G401 (cell line): ENCODE measurements at regions not wholly inside any gene's neighbourhood (a gene's known extent, or its start where the extent isn't known, plus 50 kb on each side); places are given as distances from the start of the nearest gene placed in this dataset.
"Not testable (repeated sequence)": the region's sequence is repeated elsewhere in the genome, so short reads cannot be mapped to it uniquely, and the experiment has no call there.

ENCODE experiments used
- DNase-seq: peaks from one replicate; pipeline ENCODE4 v3.0.0-alpha.2; 2015; ENCODE audit warnings: low spot score
- in situ Hi-C: cut with HindIII; loops from 2 replicates; pipeline ENCODE4 v1.10.0; 2016; ENCODE audit warnings: low sequenced_read_pairs, mixed read lengths

DNA sequence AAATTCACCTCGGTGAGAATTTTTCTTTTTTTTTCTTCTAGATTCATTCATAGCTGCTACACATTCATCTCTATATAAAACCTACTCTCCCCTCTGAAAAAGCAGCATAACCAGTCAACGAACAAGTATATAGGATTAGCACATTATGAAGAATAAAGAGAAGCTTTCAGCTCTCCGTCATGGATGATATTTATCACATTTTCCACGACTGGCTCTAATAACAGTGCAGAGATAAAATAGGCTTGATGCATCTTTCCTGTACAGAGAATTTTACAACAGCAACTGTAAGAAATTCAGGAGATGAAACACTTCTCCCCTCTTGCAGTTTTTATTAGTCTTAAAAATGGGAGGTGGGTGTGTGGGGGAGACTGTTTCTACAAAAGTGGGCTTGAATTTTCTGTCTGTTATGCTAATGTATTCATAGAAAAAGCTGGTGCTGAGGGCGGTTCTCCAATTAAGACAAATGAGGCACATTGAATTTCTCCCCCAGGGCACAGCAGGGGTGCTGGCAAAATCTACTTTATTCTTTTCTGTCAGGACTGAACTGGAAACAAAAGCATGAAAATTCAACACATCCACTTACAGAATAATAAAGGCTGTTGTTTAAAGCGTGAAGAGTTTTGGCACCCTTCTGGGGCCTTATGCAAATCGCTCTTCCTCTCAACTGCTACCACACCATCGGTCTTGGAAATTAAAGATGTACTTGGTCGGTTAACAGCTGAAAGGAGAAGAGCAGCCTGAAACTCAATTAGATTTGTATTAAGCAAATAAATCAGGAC is 233.9 kb upstream of the ZNF608 start:
- peak; percentile 67 for DNase-seq
- in situ Hi-C loops: no loop called here

DNA sequence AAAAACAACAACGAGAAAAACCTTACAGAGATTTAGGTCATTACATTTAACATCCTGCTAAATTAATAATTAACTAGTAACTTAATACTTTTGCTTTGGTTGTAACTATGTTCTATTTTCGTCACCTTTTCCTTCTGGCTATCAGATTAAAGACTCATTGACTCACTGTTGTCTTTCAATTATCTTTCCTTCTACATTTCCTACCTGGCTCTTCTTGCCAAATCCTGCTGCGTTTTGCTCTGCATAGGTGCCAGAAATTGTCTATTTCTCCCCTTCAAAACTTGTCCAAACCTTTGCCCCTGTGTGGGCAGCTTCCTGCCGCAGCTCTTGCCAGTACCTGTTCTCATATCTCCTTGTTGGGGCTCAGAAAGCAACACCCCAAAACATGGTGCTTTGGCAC is 235.5 kb upstream of the ZNF608 start:
- in situ Hi-C loops: no loop called here
- no peak for DNase-seq

DNA sequence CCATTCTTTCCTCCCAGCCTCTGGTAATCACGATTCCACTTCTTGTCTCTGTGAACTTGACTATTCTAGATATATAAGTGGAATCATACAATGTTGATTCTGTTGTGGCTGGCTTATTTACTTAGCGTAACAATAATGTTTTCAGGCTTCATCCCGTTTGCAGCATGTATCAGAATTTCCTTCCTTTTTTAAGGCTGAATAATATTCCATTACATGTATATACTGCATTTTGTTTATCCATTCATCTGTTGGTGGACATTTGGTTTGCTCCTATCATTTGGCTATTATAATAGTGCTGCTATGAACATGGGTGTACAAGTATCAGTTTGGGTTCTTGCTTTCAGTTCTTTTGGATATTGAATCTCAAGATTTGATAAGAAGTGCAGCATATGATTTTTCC is 239.7 kb upstream of the ZNF608 start:
- in situ Hi-C loops: no loop called here
- no peak for DNase-seq

DNA sequence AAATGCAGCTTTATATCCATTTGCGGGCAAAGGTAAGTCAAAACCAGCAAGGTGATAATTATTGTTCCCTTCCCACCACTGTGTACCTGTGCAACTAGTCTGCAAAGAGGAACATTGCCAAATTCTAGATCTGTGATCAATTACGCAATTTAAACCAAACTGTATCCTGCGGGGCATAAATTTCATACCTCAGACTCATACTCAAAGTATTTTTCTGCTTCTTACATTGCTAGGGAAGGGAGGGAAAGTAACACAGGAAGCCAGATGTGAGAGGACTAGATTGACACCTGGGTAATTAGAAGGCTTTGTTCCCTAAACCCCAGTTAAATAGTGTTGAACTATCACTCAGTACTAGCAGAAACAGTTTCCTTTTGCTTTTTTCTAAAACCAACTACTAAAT is 240.2 kb upstream of the ZNF608 start:
- no peak for DNase-seq
- in situ Hi-C loops: no loop called here

DNA sequence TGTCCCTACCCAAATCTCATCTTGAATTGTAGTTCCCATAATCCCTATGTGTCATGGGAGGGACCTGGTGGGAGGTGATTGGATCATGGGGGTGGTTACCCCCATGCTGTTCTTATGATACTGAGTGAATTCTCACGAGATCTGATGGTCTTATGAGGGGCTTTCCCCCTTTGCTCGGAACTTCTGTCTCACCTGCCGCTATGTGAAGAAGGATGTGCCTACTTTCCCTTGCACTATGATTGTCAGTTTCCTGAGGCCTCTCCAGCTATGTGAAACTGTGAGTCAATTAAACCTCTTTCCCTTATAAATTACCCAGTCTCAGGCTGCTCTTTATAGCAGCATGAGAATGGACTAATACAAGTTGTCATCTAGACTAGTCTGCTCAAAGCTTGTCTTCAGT is 241.3 kb upstream of the ZNF608 start:
- in situ Hi-C loops, DNase-seq: not testable (repeated sequence)

DNA sequence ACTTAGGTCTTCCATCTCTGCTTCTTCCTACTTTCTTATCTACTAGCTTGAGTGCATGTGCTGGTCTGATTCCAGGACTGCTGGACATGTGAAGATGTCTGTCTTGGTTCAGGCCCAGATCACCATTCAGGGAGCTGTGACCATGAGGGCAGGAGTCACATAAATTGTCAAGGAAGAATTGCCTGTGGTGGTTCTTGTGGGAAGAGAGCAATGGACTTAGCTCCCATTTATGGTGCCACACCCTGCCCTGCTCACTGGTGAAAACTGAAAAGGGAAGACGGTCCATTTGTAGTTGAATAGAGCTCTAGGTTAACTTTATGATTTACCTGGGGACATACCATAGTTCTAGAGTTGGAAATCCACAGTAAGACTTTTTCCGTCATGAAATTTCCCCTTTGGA is 244.3 kb upstream of the ZNF608 start:
- DNase-seq: no peak
- in situ Hi-C loops: no loop called here

DNA sequence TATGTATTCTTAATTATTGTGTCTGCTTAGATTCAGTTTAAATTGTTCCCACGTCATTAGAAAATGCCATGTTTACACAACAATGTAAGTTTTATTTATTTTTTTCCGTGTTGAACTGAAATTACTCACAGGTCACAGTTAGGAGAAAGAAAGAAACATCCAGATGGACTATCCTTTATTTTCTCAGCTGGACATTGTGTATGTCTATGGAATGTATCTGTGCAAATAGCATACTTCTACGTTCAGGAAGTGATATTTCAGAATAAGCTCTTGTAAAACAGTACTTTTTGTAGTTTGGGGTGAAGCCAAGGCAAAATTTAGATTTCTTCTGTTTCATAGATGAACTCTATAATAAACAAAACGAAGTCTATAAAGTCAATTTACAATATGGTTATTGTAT is 249.0 kb upstream of the ZNF608 start:
- no peak for DNase-seq

DNA sequence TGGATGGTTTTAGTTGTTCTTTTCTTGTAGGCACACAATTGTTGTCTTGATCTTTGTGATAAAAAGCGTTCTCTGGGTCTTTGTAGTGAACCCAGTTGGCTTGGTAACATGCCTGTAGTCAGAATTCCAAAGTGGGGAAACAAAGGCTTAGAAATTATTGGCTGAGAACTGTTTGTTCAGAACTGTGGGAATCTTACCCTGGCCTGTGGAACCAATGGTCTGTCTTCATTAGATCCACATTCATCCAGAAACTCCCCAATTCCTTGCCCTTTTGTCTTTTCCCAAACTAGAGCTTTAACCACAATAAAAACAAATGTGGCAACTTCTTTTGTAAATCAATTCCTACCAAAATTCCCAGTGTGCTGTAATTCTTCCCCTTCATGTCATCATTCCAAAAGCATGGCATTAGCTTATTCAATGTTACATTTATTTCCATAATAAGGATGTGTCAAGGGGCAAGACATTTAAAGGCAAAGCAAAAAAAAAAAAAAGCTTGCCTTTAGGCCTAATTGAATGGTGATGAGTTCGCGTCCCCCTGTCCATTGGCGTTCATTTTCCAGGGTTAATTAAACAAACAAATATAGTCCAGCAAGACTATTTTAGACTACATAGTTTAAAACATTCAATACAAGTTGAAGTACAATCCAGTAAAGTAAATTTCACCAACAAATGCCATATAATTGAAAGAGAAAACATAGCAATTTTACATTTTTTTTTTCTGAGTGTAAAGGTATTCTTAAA is 249.8 kb upstream of the ZNF608 start:
- peak; percentile 21 for DNase-seq
- in situ Hi-C loops: no loop called here

More for the DNA sequence above, 249.0 kb upstream of the ZNF608 start:
- in situ Hi-C loops: no loop called here

DNA sequence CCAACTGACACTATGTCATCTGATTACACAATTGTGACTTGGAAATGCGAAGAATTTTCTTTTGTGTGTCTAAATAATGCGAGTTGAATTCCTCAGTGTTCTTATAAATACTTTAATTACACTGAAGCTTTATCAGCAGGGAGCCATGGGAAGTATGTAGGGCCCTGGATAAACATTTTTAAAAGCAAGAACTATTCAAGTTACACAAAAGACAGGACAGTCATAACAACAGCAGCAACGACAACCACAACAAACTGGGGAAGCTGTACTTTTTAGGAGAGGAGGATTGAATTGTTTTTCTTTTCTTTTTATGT is 250.3 kb upstream of the ZNF608 start:
- DNase-seq: no peak
- in situ Hi-C loops: no loop called here

DNA sequence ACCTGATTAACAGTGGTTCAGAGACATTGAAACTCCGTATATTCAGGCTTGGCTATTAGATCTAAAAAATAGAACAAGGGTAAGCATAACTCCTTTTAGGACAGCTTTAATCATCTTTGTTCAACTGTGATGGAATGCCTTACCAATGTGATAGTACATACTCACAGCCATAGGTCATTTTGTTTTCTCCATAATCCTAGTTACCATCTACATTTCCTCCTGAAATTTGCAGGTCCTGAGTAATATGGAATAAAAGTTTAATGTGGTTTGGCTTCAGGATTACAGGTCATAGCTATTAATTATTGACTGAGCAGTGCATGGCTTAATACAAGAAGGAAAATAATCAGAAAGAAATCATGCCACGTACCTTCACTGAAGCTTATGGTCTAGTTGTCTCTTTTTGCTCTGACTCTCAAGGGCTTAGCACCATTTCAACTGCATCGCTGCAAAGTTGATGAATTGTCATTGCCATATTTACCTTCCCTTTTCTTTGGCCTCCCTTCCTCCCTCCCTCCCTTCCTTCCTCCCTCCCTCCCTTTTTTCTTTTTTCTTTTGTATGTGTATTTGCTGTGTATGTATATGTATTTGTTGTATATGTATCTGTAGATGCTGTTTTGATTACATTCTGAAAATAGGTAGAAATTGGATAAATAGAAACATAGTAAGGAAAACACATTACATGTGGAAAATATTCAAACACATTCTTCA is 250.9 kb upstream of the ZNF608 start:
- no peak for DNase-seq
- in situ Hi-C loops: no loop called here

DNA sequence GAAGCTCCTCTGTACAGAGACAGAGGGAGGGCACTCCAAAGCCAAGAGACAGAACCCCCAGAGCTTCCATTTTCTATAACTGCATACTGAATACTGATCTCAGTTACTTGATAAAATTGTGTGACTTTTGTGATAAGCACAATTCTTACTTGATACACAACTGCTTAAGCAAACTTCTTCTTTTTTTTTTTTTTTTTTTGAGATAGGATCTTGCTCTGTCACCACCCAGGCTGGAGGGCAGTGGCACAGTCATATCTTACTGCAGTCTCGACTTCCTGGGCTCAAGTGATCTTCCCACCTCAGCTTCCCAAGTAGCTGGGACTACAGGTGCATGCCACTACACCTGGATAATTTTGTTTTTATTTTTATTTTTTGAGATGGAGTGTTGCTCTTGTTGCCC is 252.1 kb upstream of the ZNF608 start:
- DNase-seq: no peak
- in situ Hi-C loops: no loop called here

DNA sequence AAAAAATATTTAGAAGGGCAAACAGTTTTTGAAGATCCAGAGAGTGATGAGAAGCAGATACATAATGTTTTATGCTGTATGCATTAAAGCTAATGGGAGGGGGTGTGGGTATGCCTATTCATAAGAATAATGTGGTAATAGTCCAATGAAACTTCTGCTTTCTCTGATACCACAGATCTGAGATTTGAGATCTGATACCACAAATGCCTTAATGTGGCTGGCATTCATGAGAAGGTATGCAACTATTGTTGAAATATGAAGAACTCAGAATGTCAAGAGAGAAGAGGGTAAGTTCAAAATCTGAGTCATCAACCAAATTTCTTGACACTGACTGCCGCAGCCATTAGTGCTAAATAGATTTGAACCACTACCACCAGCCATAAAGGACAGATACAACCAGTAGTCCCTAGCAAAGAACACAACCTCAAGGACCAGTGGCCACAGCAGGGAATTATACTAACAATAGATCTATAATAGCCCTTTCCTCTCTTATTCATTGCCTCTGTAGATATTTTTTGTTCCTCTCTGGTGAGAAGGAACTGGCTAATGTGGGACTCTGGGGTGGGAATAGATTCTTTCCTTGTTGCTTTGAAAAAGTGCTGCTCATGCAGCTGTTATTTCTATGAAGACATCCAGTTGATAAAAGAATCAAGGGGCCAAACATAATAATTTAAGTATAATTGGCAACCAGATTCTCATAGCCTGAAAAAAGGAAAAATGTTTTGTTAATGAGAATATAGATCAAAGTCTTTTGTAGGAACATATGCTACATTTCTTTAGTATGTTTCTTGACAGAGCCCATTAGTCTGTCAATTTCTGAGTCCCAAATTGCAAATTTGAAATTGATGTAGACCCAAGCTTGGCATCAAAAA is 256.5 kb upstream of the ZNF608 start:
- no peak for DNase-seq
- in situ Hi-C loops: no loop called here

DNA sequence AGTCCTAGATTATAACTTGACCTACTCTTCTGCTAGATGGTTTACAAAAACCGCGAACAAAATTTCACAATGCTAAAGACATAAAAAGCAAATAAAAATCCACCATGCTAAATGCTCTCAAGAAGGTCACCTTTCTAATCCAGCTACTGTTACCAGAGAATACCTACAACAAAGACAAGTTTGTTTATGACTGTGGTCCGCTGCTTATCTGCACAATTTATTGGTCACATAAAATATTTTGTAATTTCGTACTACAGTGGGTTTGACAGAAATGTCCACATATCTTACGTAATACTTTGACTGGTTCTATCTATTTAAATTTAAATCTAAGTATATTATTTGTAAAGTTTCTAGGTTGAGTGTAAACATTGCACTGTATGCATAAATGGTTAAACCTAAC is 257.6 kb upstream of the ZNF608 start:
- no peak for DNase-seq
- in situ Hi-C loops: no loop called here

DNA sequence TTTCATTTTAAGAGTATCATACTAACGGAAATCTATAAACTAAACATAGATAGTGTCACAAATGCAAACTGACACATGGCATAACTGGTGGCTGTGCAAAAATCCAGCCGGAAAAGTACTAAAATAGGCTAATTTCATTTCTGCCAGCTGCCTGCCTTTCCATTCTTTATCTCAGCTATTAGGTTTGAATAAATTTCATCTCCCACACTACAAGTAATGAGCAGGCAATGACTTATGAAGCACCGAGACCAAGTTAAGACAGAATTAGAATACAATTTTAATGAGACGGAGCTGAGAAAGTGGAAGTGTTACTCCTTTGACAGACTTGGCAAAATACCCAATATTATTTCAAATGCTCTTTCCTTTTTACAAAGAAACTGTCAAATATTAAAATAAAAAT is 258.8 kb upstream of the ZNF608 start:
- in situ Hi-C loops: no loop called here
- DNase-seq: peak; percentile 6

DNA sequence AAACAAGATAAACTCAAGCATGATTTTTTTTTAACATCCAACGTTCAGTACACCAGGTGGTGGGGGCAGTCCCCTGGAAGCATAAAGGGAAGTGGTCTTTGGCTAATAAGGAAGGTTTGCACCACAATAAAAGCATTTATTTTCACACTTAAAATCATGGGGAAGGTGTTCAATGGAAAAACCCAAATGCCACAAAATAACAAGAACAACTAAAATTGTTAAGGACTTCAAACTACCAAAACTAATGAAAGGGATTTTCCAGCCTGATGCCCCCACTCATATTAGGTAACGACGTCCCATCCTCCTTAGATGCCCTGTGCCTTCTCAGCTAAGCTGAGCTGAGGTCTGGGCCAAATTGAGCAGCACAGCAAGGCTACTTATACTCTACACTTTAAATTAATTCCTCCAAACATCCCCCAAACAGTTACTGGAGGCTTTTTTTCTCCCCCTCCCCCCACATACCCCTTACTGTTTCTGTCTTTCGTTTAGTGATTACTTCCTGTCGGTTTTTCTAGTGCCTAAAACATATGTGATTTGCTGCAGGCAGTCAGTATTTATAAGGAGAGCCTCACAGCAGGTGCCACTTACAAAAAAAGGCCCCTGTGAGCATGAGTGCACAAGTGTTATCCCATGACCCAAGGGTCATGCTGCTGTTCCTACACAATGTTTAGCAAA is 259.7 kb upstream of the ZNF608 start:
- DNase-seq: peak; percentile 19
- in situ Hi-C loops: no loop called here

DNA sequence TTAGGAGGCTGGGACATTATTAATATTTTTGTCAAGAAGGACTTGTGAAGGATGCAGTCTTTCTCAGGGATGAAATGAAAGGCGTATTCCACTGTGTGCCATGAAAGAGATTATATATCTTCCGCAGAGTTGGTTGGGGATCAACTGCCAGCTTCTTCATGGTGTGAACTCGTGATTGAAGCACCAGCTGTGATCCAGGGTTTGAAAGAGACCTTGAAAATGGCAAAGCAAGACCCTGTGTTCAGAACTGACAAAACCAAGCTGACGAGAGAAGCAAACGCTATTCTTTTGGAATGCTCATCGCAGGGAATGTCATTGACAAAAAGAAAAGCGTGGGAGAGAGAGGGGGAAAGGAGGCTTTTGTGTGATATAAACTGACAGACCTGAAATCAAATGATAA is 263.9 kb upstream of the ZNF608 start:
- no peak for DNase-seq
- in situ Hi-C loops: no loop called here

DNA sequence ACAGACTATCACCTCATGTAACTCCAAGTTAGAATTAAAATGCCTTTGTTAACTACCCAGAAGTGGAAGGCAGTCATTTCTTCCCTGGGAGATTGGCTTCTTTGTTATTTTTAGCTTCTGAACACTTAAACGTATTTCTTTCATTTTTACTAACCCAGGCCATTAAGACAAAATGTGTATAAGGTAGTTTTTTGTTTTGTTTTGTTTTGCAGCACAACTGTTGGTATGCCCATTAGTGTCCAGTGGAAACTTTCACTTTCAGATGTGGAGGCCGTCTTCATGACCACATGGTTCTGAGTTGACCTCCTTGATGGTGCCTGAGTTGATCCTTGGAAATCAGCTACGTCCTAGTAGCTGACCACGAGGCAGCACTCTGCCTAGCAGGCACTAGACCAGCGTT is 264.6 kb upstream of the ZNF608 start:
- no peak for DNase-seq
- in situ Hi-C loops: no loop called here

DNA sequence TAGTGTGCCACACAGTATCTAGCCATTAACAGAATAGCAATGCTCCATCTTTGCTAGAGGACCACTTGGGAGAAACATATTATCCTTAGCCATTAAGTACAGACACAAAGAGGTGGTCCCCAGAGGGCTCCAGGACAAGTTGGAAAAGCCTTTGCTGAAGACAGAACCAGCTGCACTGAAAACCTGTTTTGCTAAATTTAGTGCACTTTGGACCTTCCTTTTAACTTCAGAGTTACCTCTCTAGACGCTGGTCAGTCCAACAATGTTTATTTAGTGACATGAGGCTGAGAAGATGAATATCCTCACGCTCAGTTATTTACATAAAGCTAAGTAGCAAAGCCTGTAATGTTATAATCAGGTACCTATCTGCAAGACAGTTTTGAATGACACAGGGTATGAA is 265.0 kb upstream of the ZNF608 start:
- in situ Hi-C loops: no loop called here
- DNase-seq: no peak

DNA sequence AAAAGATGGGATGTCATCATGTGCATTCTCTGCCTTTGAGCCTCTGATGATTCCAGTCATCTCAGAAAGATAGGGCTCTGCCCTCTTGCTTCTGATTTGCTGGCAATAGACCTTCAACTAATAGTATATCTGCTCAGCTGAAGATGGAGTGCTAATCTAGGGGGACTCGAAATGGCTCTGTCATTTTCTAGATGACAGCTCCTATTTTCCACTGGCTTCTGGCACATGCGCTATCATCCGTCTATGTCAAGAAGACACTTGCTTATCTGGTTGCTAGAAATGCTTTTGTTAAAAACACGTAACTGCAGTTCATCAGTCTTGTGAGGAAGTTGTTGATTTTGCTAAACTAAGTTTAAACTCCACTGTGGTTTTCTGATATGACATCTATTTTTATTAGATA is 265.5 kb upstream of the ZNF608 start:
- no peak for DNase-seq
- in situ Hi-C loops: no loop called here
